GM23338 (cell line): ENCODE measurements at regions not wholly inside any gene's neighbourhood (a gene's known extent, or its start where the extent isn't known, plus 50 kb on each side); places are given as distances from the start of the nearest gene placed in this dataset.

Source experiments
- ATAC-seq: fragments of 200-7000 bp; cut with Tn5 transposase; 3 replicates; pipeline ENCODE4 v1.9.1; 2020
- DNase-seq: peaks from one replicate; pipeline ENCODE4 v3.0.0-alpha.2; 2015; ENCODE audit warnings: low spot score
- H2AFZ ChIP-seq: fragments of 200-600 bp; sonication (generic); 2 replicates; pipeline ENCODE4 v1.8.0; 2016; ENCODE audit warnings: antibody characterized with exemption, mild to moderate bottlenecking, moderate library complexity
- H3F3A ChIP-seq: fragments of 200-600 bp; sonication (generic); replicated peaks from 2 replicates; pipeline ENCODE4 v1.8.0; 2017; ENCODE audit warnings: antibody characterized with exemption, mixed run types, low read depth
- H3K27ac ChIP-seq: fragments of 200-600 bp; sonication (generic); 2 replicates; pipeline ENCODE4 v1.6.1; 2016; ENCODE audit warnings: low read depth
- H3K27me3 ChIP-seq: fragments of 200-600 bp; sonication (generic); 2 replicates; pipeline ENCODE4 v1.8.0; 2016; ENCODE audit warnings: mild to moderate bottlenecking, mixed run types, moderate library complexity; ENCODE audit not compliant: insufficient read depth
- H3K36me3 ChIP-seq: fragments of 200-600 bp; sonication (generic); 2 replicates; pipeline ENCODE4 v1.8.0; 2016; ENCODE audit warnings: mild to moderate bottlenecking; ENCODE audit not compliant: insufficient read depth
- H3K4me1 ChIP-seq: fragments of 200-600 bp; sonication (generic); 2 replicates; pipeline ENCODE4 v1.8.0; 2016; ENCODE audit warnings: mild to moderate bottlenecking, moderate library complexity; ENCODE audit not compliant: insufficient read depth
- H3K4me2 ChIP-seq: fragments of 200-600 bp; sonication (generic); 2 replicates; pipeline ENCODE4 v1.7.1; 2017; ENCODE audit warnings: mixed run types
- H3K4me3 ChIP-seq: fragments of 200-600 bp; sonication (generic); 2 replicates; pipeline ENCODE4 v1.6.1; 2016; ENCODE audit warnings: mixed run types
- H3K79me2 ChIP-seq: fragments of 200-600 bp; sonication (generic); replicated peaks from 2 replicates; pipeline ENCODE4 v1.8.0; 2017; ENCODE audit warnings: mild to moderate bottlenecking; ENCODE audit not compliant: insufficient read depth
- H3K9me2 ChIP-seq: fragments of 200-600 bp; sonication (generic); 2 replicates; pipeline ENCODE4 v1.8.0; 2017; ENCODE audit not compliant: insufficient read depth
- H4K20me1 ChIP-seq: fragments of 200-600 bp; sonication (generic); replicated peaks from 2 replicates; pipeline ENCODE4 v1.8.0; 2017; ENCODE audit warnings: mild to moderate bottlenecking; ENCODE audit not compliant: insufficient read depth
- H3K27ac Mint-ChIP-seq: 2 replicates; pipeline ENCODE4 v1.8.0; 2020; ENCODE audit warnings: inconsistent platforms, mild to moderate bottlenecking, moderate library complexity, mixed read lengths
- H3K27me3 Mint-ChIP-seq: 3 replicates; pipeline ENCODE4 v1.8.0; 2022; ENCODE audit warnings: low read depth, mild to moderate bottlenecking, moderate library complexity, mixed read lengths, inconsistent platforms; ENCODE audit not compliant: insufficient read depth, poor library complexity
- H3K36me3 Mint-ChIP-seq: 3 replicates; pipeline ENCODE4 v1.8.0; 2021; ENCODE audit warnings: low read depth, mild to moderate bottlenecking, inconsistent platforms, moderate library complexity, mixed read lengths
- H3K4me1 Mint-ChIP-seq: 3 replicates; pipeline ENCODE4 v1.8.0; 2020; ENCODE audit warnings: mild to moderate bottlenecking, inconsistent platforms, mixed read lengths
- H3K4me3 Mint-ChIP-seq: 3 replicates; pipeline ENCODE4 v1.8.0; 2021; ENCODE audit warnings: moderate library complexity, mild to moderate bottlenecking, inconsistent platforms, mixed read lengths
- H3K9me3 Mint-ChIP-seq: 3 replicates; pipeline ENCODE4 v1.8.0; 2020; ENCODE audit warnings: moderate library complexity, mild to moderate bottlenecking, inconsistent platforms, mixed read lengths
- CREB1 ChIP-seq: fragments of 250-450 bp; sonication (Bioruptor Pico); IDR thresholded peaks from 2 replicates; pipeline ENCODE4 v1.5.0; 2020; ENCODE audit warnings: low read depth, mild to moderate bottlenecking, moderate library complexity
- ETS1 ChIP-seq: IDR thresholded peaks from 2 replicates; pipeline ENCODE4 v1.6.1; 2016; ENCODE audit warnings: antibody characterized with exemption
- EZH2 ChIP-seq: fragments of 200-600 bp; sonication (generic); IDR thresholded peaks from one replicate; pipeline ENCODE4 v1.8.0; 2017; ENCODE audit warnings: antibody characterized with exemption, mild to moderate bottlenecking, low read depth; ENCODE audit not compliant: unreplicated experiment
- EZH2phosphoT487 ChIP-seq: fragments of 200-600 bp; sonication (generic); IDR thresholded peaks from one replicate; pipeline ENCODE4 v1.8.1; 2018; ENCODE audit warnings: antibody characterized with exemption; ENCODE audit not compliant: unreplicated experiment
- NANOG ChIP-seq: IDR thresholded peaks from 2 replicates; pipeline ENCODE4 v1.6.1; 2016; ENCODE audit warnings: antibody characterized with exemption, borderline replicate concordance
- POLR2AphosphoS5 ChIP-seq: IDR thresholded peaks from 2 replicates; pipeline ENCODE4 v1.6.1; 2016; ENCODE audit warnings: antibody characterized with exemption, low read depth
- ZNF331 ChIP-seq: fragments of 250-450 bp; sonication (Bioruptor Pico); IDR thresholded peaks from 2 replicates; pipeline ENCODE4 v1.5.0; 2020; ENCODE audit warnings: low read depth, mild to moderate bottlenecking, moderate library complexity
- ZNF462 ChIP-seq: fragments of 250-450 bp; sonication (Bioruptor Pico); IDR thresholded peaks from 2 replicates; pipeline ENCODE4 v1.5.0; 2020; ENCODE audit warnings: mild to moderate bottlenecking, moderate library complexity
- TF ChIP-seq, protein P1 (sequence below), 2 experiments: fragments of 200-600 bp in 1 of 2; sonication (generic) in 1 of 2; conservative IDR thresholded peaks; 2 replicates each; pipeline versions ENCODE4 v1.5.1 to v1.6.1; 2016 to 2017; ENCODE audit warnings: antibody characterized with exemption in 2 of 2, low read depth in 2 of 2, mild to moderate bottlenecking in 2 of 2, moderate library complexity in 1 of 2

- Histone ChIP-seq H3K27ac (no peak overlapping the region), H3K36me3 (no peaks in the 10 kb centered on the region), H2AFZ (no peak overlapping the region), H4K20me1 (no peaks in the 10 kb centered on the region), H3K4me3 (no peak overlapping the region), H3K9me2 (0 out of 2 replicates have a peak, but pooled peaks cover 3% of the 10 kb centered on the region), H3F3A (no peaks in the 10 kb centered on the region), H3K4me1 (no peaks in the 10 kb centered on the region), H3K4me2 (no peak overlapping the region), H3K79me2 (no peaks in the 10 kb centered on the region), H3K27me3 (peaks cover 8% of the 10 kb centered on the region)
- H3K27me3 Mint-ChIP-seq: peaks cover 2% of the 10 kb centered on the region
- H3K4me3 Mint-ChIP-seq: no peak overlapping the region
- ATAC-seq: no peak; the same call in 2 of the 3 replicates
- H3K27ac Mint-ChIP-seq: no peak overlapping the region
- TF ChIP-seq POLR2AphosphoS5: no peak
- TF ChIP-seq, protein P1, sequence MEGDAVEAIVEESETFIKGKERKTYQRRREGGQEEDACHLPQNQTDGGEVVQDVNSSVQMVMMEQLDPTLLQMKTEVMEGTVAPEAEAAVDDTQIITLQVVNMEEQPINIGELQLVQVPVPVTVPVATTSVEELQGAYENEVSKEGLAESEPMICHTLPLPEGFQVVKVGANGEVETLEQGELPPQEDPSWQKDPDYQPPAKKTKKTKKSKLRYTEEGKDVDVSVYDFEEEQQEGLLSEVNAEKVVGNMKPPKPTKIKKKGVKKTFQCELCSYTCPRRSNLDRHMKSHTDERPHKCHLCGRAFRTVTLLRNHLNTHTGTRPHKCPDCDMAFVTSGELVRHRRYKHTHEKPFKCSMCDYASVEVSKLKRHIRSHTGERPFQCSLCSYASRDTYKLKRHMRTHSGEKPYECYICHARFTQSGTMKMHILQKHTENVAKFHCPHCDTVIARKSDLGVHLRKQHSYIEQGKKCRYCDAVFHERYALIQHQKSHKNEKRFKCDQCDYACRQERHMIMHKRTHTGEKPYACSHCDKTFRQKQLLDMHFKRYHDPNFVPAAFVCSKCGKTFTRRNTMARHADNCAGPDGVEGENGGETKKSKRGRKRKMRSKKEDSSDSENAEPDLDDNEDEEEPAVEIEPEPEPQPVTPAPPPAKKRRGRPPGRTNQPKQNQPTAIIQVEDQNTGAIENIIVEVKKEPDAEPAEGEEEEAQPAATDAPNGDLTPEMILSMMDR (conservative IDR thresholded peaks at IDR 0.05; ENCODE audit: low read depth in 2 of 2): peak in 1 of 2 experiments; percentile 43; a peak in 2 of 4 replicates
- peak; percentile 24 for DNase-seq
- no peaks in the 10 kb centered on the region; the same call in 2 of the 3 replicates for H3K9me3 Mint-ChIP-seq
- H3K4me1 Mint-ChIP-seq: no peaks in the 10 kb centered on the region; the same call in 2 of the 3 replicates
- H3K36me3 Mint-ChIP-seq: no peaks in the 10 kb centered on the region
These were observed 91.1 kb upstream of the TBCA start for GRCh38 chr5:77867194-77867691.

DNA sequence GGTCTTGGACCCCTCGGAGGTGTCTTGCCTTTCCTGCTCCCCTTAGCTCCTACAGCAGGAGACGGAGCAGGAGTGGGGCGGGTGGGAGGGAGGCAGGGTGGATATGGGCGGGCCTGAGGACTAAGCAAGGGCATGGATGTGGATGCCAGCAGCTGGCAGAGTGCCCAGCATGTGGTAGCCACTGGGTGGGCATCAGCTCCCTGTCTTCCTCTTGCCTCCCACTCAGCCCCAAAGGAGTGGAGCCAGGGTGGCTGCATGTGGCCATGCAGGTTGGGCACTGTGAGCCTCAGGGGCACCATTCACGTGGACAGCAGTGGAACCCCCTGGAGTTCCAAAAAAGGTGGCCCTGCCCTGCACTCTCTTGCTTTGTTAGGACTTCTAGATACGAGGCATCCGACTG lies 90.1 kb upstream of the TBCA start:
- H3K36me3 ChIP-seq: no peaks in the 10 kb centered on the region
- peaks cover 10% of the 10 kb centered on the region for H3K27me3 ChIP-seq
- H3K36me3 Mint-ChIP-seq: no peaks in the 10 kb centered on the region
- H3K9me3 Mint-ChIP-seq: no peaks in the 10 kb centered on the region; the same call in 2 of the 3 replicates
- TF ChIP-seq ZNF462: no peak
- no peak for TF ChIP-seq ZNF331 (CRISPR knock-in tag)
- TF ChIP-seq EZH2phosphoT487: no peak
- no peak for TF ChIP-seq EZH2
- TF ChIP-seq ETS1: no peak
- TF ChIP-seq CREB1 (CRISPR knock-in tag): no peak
- no peak for TF ChIP-seq NANOG
- no peak for TF ChIP-seq POLR2AphosphoS5
- H2AFZ ChIP-seq: no peak overlapping the region
- H3K9me2 ChIP-seq: 0 out of 2 replicates have a peak, but pooled peaks cover 3% of the 10 kb centered on the region
- H3K27ac ChIP-seq: no peak overlapping the region
- no peak for DNase-seq
- H4K20me1 ChIP-seq: no peaks in the 10 kb centered on the region
- no peaks in the 10 kb centered on the region for H3F3A ChIP-seq
- no peaks in the 10 kb centered on the region for H3K79me2 ChIP-seq
- no peak overlapping the region for H3K4me3 Mint-ChIP-seq
- H3K4me3 ChIP-seq: no peak overlapping the region
- no peaks in the 10 kb centered on the region for H3K4me1 ChIP-seq
- H3K27ac Mint-ChIP-seq: no peak overlapping the region
- H3K4me1 Mint-ChIP-seq: no peaks in the 10 kb centered on the region; the same call in 2 of the 3 replicates
- no peak overlapping the region for H3K4me2 ChIP-seq
- H3K27me3 Mint-ChIP-seq: peaks cover 5% of the 10 kb centered on the region
- ATAC-seq: no peak
